WTC11 (cell line): ENCODE measurements at regions not wholly inside any gene's neighbourhood (a gene's known extent, or its start where the extent isn't known, plus 50 kb on each side); places are given as distances from the start of the nearest gene placed in this dataset.

ENCODE experiments used
- AFF4 ChIP-seq: sonication (generic); formaldehyde crosslinking; IDR thresholded peaks from 2 replicates; pipeline ENCODE4 v1.8.1; 2023; ENCODE audit warnings: mild to moderate bottlenecking, missing genetic modification reagents, borderline replicate concordance
- ATF2 ChIP-seq: sonication (generic); formaldehyde crosslinking; IDR thresholded peaks from 2 replicates; pipeline ENCODE4 v1.8.1; 2022; ENCODE audit warnings: low read depth, missing genetic modification reagents, borderline replicate concordance
- CTCF ChIP-seq: fragments of 200-600 bp; IDR thresholded peaks from 2 replicates; pipeline ENCODE4 v1.8.0; 2022; ENCODE audit warnings: antibody characterized with exemption
- OVOL2 ChIP-seq: fragments of 250-450 bp; sonication (Bioruptor Pico); IDR thresholded peaks from 2 replicates; pipeline ENCODE4 v1.9.0; 2021; ENCODE audit warnings: mild to moderate bottlenecking, borderline replicate concordance

GRCh38 chr2:51510303-51510702 lies 478.4 kb upstream of the NRXN1 start:
- TF ChIP-seq CTCF (no peak), AFF4 (no peak), OVOL2 (CRISPR knock-in tag) (no peak), ATF2 (CRISPR knock-in tag) (no peak)
